AG04450 (cell line): ENCODE measurements at regions not wholly inside any gene's neighbourhood (a gene's known extent, or its start where the extent isn't known, plus 50 kb on each side); places are given as distances from the start of the nearest gene placed in this dataset.

ENCODE experiments used
- CTCF ChIA-PET: fragments of 300-600, 350-600 bp; formaldehyde crosslinking; extraction: SDS; loops from one replicate; lab custom pipeline; 2022; ENCODE audit warnings: antibody characterized with exemption, inconsistent platforms; lab: Charles Lee
- POLR2A ChIA-PET: fragments of 350-600 bp; formaldehyde crosslinking; extraction: SDS; loops from one replicate; lab custom pipeline; 2021; ENCODE audit warnings: antibody characterized with exemption, inconsistent platforms; lab: Yijun Ruan, JAX
- DNase-seq: peaks from one replicate; pipeline ENCODE4 v3.0.0-alpha.2; 2011; ENCODE audit warnings: low read depth, low spot score
- H3K27ac ChIP-seq: one replicate; pipeline ENCODE4 v1.5.1; 2012; ENCODE audit warnings: low read depth, low read length, control low read depth
- H3K27me3 ChIP-seq: one replicate; pipeline ENCODE4 v1.6.0; 2012; ENCODE audit warnings: low read length; ENCODE audit not compliant: control insufficient read depth, insufficient read depth
- H3K4me3 ChIP-seq: 2 replicates; pipeline ENCODE4 v1.5.1; 2011; ENCODE audit warnings: mild to moderate bottlenecking, low read depth, low read length, control low read depth
- H3K9me3 ChIP-seq: 2 replicates; pipeline ENCODE4 v1.5.1; 2012; ENCODE audit warnings: low read length; ENCODE audit not compliant: control insufficient read depth, insufficient read depth
- TF ChIP-seq, protein P1 (sequence below): IDR thresholded peaks from 2 replicates; pipeline ENCODE4 v1.5.1; 2011; ENCODE audit warnings: low read depth, low read length, control low read depth, inconsistent platforms

DNA sequence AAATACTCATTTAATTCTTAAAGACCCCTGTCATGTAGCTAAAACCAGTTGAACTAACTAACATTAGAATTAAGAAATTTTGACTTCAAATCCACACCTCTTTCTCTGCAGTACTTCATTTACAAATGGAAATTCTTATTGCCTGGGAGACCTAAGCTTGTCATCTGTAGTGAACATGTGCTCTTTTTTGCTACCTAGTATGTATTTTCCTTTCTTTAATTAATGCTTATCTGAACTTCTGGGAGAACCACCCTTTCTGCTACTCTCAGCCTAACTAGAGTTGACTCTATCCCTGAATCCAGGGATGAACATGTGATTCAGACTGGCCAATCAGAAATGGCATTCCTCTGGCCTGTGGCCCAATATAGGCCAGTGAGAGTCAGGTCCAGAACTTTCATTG, 75.9 kb upstream of the A1CF start:
- H3K27ac ChIP-seq: no peak overlapping the region
- POLR2A ChIA-PET: no interaction called here
- TF ChIP-seq, protein P1, sequence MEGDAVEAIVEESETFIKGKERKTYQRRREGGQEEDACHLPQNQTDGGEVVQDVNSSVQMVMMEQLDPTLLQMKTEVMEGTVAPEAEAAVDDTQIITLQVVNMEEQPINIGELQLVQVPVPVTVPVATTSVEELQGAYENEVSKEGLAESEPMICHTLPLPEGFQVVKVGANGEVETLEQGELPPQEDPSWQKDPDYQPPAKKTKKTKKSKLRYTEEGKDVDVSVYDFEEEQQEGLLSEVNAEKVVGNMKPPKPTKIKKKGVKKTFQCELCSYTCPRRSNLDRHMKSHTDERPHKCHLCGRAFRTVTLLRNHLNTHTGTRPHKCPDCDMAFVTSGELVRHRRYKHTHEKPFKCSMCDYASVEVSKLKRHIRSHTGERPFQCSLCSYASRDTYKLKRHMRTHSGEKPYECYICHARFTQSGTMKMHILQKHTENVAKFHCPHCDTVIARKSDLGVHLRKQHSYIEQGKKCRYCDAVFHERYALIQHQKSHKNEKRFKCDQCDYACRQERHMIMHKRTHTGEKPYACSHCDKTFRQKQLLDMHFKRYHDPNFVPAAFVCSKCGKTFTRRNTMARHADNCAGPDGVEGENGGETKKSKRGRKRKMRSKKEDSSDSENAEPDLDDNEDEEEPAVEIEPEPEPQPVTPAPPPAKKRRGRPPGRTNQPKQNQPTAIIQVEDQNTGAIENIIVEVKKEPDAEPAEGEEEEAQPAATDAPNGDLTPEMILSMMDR: no peak
- CTCF ChIA-PET: interaction anchor here (1.4 to 1.6 kb wide), 2 partner anchors 24 to 41 kb away, joined by 4 read pairs; no protein-coding TSS in a partner anchor
- H3K27me3 ChIP-seq: no peaks in the 10 kb centered on the region
- no peak for DNase-seq
- H3K4me3 ChIP-seq: no peak overlapping the region
- H3K9me3 ChIP-seq: no peaks in the 10 kb centered on the region

DNA sequence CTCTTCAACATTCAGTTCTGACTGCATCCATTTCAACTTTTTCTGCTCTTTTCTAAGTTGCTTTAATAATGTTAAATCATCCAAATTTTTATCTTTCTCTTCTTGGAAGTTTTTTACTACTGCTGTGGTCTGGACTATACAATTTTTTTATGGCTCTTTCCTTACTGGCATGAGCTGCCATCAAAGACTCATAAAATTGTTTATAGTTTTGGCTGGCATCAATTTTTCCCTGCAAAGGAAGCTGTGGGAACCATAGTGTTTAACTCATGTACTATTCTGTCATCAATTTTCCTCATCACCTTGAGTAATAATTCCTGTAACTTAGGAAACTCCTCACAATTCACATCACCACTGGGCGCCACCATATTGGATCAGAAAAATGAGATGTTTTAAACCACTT, 77.6 kb upstream of the A1CF start:
- ChIA-PET CTCF (interaction anchor here (1.4 kb wide), 1 partner anchor 25 kb away, joined by 5 read pairs; no protein-coding TSS in a partner anchor), POLR2A (interaction anchor here (0.6 kb wide), 1 partner anchor 340 kb away, joined by 3 read pairs; no protein-coding TSS in a partner anchor)
- no peak for DNase-seq
- H3K4me3 ChIP-seq: no peak overlapping the region
- H3K27ac ChIP-seq: no peak overlapping the region
- H3K27me3 ChIP-seq: no peaks in the 10 kb centered on the region
- H3K9me3 ChIP-seq: no peaks in the 10 kb centered on the region
- TF ChIP-seq, protein P1: no peak

DNA sequence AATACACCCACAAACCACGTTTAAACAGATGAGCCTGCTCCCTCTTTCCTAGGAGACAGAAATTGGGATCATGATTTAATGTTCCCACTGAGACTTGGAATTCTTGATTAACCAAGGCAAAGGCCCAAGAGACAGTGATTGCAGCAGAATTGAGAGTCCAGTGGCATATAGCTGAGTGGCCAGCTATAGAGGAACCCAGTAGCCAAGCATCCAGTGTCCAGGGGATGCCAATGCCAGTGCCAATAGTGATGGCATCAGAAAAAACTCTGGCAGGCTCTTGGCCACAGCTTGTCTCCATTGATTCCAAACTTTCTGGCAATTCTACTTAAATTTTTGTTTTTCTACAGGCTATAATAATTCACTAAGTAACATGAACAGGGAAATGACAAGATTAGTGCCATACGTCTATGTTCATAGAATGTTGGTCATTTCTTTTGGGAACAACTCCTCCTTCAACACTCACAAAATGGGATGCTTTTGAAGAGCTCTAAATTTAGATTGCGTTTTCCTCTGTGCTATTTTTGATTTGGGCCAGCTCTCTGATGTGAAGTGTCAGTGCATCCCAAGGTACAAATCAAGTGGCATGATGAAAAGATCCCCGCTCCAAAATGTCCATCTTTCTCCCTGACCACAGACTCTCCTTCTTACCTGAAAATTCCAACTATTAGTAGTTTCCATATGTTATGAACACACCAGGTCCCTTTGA, 83.1 kb upstream of the A1CF start:
- Histone ChIP-seq H3K27me3 (no peaks in the 10 kb centered on the region), H3K4me3 (no peak overlapping the region), H3K27ac (no peak overlapping the region), H3K9me3 (no peaks in the 10 kb centered on the region)
- ChIA-PET CTCF (interaction anchor here (1.1 kb wide), 1 partner anchor 31 kb away, joined by 4 read pairs; no protein-coding TSS in a partner anchor), POLR2A (no interaction called here)
- TF ChIP-seq, protein P1: no peak
- no peak for DNase-seq

DNA sequence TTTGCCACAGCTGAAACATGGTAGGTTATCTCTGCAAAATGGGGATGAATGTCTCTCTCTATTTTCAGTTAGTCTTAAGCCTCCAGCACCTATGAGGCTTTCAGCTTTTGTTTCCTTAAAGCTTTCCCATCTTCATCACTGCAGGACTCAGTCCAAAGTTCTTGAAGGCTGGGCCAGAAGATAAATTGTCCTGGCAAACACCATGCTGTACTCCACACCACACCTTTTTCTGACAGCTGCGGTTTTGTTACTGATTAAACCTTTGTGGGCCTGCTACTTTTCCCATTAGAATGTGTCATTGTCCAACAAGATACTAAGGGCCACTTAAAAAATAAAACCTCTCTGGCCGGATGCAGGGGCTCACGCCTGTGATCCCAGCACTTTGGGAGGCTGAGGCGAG, 87.2 kb upstream of the A1CF start:
- no peaks in the 10 kb centered on the region for H3K27me3 ChIP-seq
- TF ChIP-seq, protein P1: no peak
- ChIA-PET POLR2A (no interaction called here), CTCF (no interaction called here)
- no peak overlapping the region for H3K4me3 ChIP-seq
- H3K9me3 ChIP-seq: no peaks in the 10 kb centered on the region
- no peak overlapping the region for H3K27ac ChIP-seq
- no peak for DNase-seq

DNA sequence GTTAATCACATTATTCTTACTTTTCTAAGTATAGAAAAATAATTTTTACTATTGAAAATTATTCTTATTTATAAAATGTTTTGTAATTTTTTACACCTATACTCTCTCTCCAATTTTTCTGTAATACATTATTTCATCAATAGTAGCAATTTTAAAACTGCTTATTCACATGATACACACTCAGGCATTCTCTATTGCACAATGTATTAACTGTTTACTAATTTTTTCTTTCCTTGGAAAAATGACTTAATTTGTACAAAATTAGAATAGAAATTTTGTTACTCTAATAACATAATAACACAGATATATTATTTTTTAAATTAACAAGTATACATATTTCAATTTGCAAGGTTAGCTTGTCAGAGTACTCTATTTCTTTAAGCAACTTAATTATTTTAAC, 92.9 kb upstream of the PRKG1 start:
- POLR2A ChIA-PET: no interaction called here
- DNase-seq: no peak
- Histone ChIP-seq H3K27ac (no peak overlapping the region), H3K9me3 (no peaks in the 10 kb centered on the region), H3K4me3 (no peak overlapping the region), H3K27me3 (no peaks in the 10 kb centered on the region)
- TF ChIP-seq, protein P1: no peak
- CTCF ChIA-PET: interaction anchor here (1.4 kb wide), 1 partner anchor 44 kb away, joined by 3 read pairs; no protein-coding TSS in a partner anchor
